GM18861 (cell line): ENCODE measurements at regions not wholly inside any gene's neighbourhood (a gene's known extent, or its start where the extent isn't known, plus 50 kb on each side); places are given as distances from the start of the nearest gene placed in this dataset.
"Not testable (repeated sequence)": the region's sequence is repeated elsewhere in the genome, so short reads cannot be mapped to it uniquely, and the experiment has no call there.

ENCODE experiments used
- ATAC-seq: cut with Tn5 transposase; IDR thresholded peaks from one replicate; pipeline ENCODE4 v1.9.1; 2021; ENCODE audit not compliant: unreplicated experiment

DNA sequence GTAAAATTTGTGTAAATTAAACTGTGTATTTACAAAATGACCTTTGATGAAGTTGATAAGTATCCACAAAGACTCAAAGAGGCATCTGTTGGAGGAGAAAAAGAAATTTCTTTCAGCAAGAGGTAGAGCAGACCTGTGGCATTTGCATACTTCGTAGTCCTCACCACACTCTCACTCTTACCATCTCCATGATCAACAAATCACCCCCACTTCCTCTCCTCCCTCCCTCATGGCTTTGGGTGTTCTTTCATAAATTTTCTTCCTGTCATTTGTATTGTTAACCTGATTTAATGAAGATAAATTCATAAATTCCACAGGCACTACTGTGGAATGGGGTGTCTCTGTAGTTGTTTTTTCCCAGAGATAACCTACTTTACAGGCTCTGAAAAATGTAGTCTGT lies 366.5 kb downstream of the ZNF674 start:
- peak; percentile 37 for ATAC-seq

DNA sequence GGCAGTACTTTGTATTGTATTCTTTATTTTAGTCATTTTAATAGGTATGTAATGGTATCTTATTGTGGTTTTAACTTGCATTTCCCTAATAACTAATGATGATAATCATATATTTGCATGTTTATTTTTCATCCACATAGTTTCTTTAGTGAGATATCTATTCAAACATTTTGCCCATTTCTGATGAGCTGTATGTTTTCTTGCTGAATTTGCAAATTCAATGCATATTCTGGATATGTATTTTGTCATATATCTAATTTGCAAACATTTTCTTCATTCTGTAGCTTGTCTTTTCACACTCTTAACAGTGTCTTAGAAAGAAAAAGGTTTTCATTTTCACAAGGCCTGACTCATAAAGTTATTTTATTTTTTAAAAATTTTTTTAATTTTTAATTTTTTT lies 372.1 kb downstream of the ZNF674 start:
- ATAC-seq, result no peak

DNA sequence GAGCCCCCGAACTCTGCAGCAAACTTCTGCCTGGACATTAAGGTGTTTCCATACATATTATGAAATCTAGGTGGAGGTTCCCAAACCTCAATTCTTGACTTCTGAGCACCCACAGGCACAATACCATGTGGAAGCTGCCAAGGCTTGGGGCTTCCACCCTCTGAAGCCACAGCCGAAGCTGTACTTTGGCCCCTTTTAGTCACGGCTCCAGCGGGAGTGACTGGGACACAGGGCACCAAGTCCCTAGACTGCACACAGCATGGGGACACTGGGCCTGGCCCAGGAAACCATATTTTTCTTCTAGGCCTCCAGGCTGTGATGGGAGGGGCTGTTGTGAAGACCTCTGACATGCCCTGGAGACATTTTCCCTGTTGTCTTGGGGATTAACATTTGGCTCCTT lies 373.8 kb downstream of the ZNF674 start:
- not testable (repeated sequence) for ATAC-seq

DNA sequence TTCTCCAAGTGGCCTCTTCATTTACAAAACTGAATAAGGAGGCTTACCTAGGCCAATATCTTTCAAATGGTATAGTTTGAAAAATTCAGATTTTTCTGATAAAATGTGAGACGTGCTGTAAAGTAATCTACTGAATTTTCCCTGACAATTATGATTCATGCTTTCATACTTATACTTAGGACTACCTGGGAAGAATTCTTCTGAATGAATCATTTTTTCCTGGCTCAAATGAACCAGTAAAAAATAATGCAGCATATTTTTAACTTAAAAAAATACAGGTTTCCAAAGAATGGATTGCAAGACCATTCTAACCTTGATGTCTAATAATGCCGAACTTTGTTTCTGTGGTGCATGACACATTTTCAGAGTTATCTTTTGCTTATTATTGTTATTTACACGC lies 375.4 kb downstream of the ZNF674 start:
- ATAC-seq, result no peak

DNA sequence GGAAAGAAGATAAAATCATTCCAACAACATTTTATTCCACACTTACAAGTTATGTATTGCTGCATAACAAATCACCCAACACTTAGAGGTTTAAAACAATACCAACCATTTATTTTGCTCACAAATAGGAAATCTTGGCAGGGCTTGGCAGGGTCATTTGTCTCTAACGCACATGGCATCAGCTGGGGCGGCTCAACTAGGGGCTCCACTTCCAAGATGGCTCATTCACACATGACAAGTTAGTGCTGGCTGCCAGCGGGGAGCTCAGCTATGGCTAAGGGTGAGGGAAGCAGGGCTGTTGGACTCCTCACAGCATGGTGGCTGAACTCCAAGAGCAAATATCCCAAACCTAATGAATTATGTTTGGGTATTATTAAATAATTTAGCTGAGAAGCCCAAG lies 377.0 kb downstream of the ZNF674 start:
- no peak for ATAC-seq

DNA sequence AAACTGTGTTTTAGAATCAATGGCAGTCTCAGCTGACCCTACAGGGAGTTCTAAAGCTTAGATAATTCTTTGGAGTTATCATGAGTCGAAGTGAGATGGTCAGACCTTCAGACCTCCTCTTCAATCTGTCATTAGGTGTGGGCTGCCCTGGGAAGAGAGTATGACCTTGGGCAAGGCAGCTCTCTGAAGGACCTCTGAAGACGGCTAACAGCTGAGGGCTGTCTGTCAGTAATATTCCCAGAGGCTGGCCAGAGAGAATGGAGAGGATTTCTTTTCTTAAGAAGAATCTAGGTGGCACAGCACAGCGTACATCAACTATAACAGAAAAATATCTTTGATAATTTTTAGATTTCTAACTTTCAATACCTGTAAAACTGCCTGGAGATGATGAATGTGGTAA lies 379.4 kb downstream of the ZNF674 start:
- no peak for ATAC-seq

DNA sequence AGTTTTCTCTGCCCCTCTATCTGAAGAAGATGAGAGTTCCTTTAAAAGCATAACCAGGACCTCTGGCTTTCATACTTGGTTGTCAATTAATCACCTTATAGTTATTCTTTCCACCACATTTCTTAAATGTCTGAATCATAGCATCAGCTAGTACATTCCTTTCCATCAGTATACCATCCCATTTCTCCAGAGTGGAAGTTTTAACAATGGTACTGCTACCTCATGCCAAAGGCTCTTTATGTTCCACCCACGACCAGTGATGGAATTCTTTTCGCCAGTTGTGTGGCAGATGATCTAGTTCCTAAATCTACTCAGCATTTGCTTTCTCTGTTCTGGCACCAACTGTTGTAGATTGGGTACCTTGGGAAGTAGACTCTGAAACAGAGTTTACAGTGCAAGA lies 379.8 kb downstream of the ZNF674 start:
- no peak for ATAC-seq

DNA sequence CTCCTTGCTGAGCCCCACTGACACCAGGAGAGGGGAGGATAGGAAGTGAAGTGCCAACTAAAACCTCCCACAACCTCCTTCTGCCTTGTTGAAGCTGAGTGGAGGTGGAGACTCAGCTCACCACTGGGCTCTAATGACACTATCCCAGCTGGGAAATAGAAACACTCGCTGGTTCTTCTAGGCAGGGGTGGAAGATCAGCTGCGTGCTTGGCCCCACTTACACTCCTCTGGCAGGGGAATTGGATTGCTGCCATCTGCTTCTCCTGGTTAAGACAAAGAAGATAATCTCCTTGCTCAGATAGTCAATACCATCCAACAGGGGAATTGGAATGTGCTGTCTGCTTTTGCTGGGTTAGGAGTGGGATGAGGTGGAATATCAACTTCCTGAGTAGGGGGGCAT lies 392.5 kb downstream of the ZNF674 start:
- no peak for ATAC-seq

DNA sequence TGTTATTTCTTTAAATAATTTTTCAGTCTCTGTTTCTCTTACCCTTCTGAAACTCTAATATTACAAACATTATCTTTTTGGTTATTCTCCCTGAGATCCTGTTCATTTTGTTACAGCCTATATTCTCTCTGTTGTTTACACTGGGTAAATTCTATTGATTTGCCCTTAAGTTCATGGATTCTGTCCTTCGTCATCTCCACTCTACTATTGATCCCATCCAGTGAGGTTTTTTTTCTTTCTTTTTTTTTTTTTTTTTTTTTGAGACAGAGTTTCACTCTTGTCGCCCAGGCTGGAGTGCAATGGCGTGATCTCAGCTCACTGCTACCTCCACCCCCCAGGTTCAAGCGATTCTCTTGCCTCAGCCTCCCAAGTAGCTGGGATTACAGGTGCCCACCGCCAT lies 393.9 kb downstream of the ZNF674 start:
- ATAC-seq, result not testable (repeated sequence)

DNA sequence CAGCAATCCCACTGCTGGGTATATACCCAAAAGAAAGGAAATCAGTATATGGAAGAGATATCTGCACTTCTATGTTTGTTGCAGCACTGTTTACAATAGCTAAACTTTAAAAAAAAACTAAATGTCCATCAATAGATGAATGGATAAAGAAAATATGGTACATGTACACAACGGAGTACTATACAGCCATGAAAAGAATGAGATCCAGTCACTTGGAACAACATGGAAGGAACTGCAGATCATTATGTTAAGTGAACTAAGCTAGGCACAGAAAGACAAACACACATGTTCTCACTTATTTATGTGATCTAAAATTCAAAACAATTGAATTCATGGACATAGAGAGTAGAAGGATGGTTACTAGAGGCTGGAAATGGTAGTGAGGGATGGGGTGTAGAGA lies 400.7 kb downstream of the ZNF674 start:
- no peak for ATAC-seq

DNA sequence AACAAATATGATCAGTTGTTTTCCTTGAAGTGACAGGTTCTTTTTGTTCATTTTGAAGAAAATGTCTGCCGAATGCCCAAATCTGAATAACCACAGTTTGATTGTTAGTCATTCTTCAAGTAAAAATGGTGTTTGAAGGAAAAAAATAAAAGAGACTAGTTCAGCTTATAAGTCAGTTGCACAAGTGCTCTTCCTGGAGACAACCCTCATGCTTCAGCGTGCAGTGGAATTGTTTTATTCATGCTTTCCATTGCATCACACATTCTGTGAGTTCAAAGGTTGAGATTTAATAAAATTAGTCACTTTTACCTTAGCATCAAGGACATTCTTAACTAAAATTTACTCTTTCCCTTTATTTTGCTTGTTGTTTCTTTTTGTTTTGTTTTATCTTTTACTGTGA lies 404.9 kb downstream of the ZNF674 start:
- no peak for ATAC-seq

DNA sequence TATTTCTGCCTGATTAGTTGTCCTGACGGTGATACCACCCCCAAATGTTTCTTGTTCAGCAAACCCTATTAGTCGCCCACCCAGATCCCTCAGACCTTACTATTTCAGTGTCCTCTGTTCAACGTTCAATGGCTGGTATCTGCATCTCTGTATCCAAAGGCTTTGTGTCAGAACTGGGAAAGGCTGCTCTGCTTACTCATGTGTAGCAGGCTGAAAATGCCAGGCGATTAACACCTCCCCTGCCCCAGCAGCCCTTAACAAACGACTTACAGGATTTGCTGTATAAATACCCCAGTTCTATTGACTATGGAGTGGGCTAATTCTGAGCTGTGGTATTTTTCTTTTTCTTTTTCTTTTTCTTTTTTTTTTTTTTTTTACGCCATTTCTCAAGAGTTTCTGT lies 415.0 kb downstream of the ZNF674 start:
- no peak for ATAC-seq

DNA sequence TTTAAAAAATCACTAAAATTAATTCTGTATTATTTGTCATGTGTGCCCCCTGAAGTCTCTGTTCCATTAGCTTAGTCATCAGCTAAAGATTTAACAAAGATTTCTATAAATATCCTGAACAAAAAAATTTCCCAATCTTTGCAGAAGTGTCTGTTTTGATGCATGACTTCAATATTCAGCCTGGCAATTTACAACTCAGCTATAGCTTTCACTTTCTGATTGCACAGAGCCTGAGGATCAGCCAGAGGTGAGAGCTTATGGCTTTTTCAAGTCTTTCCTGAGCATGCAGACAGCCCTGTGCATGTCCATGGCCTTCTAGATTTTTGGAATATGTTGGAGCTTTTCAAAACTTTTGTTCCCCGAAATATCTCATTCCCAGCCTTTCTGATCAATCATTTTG lies 420.1 kb downstream of the ZNF674 start:
- ATAC-seq, result no peak

DNA sequence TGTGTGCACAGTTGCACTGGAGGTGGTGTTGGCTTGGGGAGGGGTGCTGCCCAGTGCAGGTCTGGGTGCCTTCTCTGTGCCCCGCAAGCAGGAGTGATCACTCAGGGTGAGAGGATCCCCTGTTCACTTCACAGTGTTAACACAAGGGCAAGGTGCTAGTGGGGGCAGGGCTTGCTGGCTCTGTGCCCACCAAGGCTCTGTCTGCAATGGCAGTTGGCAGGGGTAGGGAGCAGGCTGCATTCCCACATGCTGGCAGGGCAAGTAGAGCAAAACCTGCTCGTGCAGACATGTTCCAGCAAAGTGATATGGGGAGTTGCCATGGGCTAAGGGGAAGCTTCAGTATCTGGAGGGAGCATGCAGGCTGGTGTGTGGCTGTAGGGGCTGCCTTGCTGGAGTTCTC lies 428.0 kb downstream of the ZNF674 start:
- ATAC-seq, result no peak

DNA sequence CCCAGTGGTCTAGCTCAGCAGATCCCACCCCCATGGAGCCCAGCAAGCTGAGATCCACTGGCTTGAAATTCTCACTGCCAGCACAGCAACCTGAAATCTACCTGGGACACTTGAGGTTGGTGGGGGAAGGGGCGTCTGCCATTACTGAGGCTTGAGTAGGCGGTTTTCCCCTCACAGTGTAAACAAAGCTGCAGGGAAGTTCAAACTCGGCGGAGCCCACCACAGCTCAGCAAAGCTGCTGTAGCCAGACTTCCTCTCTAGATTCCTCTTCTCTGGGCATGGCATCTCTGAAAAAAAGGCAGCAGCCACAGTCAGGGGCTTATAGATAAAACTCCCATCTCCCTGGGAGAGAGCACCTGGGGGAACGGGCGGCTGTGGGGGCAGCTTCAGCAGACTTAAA lies 457.9 kb downstream of the ZNF674 start:
- not testable (repeated sequence) for ATAC-seq

DNA sequence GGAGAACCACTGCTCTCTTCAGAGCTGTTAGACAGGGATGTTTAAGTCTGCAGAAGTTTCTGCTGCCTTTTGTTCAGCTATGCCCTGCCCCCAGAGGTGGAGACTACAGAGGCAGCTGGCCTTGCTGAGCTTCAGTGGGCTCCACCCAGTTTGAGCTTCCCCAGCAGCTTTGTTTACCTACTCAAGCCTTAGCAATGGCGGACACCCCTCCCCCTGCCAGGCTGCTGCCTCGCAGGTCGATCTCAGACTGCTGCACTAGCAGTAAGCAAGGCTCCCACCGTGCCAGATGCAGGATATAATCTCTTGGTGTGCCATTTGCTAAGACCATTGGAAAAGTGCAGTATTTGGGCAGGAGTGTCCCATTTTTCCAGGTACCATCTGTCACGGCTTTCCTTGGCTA lies 465.1 kb downstream of the ZNF674 start:
- ATAC-seq, result not testable (repeated sequence)

DNA sequence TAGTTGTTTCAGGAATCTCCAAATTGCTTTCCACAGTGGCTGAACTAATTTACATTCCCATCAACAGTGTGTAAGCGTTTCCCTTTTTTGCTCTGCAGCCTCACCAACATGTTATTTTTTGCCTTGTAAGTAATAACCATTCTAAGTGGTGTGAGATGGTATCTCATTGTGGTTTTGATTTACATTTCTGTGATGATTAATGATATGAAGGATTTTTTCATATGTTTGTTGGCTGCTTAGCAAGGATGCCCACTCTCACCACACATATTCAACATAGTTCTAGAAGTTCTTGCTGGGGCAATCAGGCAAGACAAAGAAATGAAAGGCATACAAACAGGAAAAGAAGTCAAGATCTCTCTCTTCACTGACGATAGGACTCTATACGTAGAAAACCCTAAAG lies 472.4 kb downstream of the ZNF674 start:
- ATAC-seq, result no peak

DNA sequence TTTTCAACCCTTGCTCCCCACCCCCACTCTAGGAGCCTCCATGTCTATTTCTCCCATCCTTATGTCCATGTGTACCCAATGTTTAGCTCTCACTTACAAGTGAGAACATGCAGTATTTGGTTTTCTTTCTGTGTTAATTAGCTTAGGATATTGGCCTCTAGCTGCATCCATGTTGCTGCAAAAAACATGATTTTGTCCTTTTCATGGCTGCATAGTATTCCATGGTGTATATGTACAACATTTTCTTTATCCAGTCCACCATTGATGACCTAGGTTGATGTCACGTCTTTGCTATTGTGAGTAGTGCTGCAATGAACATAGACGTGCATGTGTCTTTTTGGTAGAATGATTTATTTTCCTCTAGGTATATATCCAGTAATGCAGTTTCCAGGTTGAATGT lies 472.8 kb downstream of the ZNF674 start:
- ATAC-seq, result no peak

DNA sequence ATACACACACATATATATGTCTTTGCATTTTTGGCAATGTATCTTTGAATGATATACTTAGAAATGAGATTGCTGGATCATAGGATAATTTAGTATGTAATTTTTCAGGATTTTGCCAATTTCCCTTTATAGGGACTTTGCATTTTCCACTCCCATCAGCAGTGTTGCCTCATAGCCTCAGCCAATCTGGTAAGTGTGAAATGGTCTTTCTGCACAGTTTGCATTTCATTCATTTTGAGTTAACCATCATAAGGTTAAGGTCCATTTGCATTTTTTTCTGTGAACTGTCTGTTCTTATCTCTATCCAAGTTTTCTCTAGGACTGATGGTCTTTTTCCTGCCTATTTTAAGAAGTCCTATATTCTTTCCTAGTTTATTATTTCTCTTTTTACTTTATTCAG lies 474.8 kb downstream of the ZNF674 start:
- no peak for ATAC-seq

DNA sequence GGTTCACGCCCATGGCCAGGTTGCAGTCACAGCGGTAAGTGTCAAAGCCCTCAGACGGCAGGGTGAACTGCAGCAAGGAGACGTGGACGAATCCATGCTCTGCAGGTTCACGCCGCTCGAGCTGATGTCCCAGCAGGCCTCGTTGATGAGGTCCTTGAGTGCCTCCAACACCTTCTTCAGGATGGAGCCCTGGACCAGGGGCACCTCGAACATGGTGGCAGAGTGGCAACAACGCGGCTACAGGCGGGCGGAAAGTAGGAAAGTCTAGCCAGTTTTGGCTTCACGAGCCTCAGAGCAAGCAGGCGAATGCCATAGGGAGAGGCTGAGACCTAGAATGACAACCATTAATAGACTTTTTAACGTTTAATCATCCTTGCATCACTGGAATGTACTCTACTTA lies 485.9 kb downstream of the ZNF674 start:
- ATAC-seq, result no peak

DNA sequence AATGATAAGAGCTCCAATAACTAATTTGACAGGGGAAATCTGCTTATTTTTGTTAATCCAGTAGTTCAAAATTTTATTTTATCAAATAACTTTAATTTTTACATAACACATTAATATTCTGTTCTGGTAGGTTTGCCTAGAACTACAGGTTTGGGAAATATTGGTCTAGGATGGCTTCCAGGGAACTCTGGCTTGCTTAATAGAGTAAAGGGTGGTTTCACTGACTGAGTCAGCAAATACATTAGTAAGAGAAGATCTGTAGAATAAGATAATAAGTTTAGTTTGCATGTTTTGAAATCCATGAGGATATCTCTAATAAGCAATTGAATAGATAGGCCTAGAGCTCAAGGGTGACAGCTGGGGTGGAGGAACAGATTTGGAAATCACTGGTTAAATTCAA lies 500.7 kb downstream of the ZNF674 start:
- no peak for ATAC-seq

DNA sequence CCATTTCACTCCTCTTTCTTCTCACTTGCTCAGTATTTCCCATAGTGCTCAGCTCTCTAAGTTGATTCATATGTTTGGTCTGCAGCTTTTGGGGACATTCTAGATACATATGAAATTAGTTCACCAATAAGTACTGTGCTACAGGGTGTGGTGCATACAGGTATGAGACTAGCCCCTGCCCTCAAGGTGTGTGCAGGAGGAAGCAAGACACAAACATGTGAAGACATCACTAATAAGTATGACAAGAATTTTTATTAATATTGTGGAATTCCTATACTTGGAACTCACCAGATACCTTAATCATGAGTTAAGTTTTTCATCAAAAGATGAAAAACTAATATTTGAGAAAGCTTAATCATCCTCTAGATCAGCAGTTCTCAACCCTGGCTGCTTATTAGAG lies 505.2 kb downstream of the ZNF674 start:
- ATAC-seq, result no peak

DNA sequence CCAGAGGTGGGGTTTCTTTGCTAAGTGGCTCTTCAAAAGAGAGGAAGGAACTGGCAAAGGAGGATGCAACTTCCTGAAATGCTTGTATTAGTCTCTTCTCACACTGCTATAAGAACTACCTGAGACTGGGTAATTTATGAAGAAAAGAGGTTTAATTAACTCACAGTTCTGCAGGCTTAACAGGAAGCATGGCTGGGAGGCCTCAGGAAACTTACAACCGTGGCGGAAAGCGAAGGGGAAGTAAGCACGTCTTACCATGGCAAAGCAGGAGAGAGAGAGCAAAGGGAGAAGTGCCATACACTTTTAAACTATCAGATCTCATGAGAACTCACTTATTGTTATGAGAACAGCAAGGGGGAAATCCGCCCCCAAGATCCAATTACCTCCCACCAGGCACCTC lies 505.7 kb downstream of the ZNF674 start:
- ATAC-seq, result no peak

DNA sequence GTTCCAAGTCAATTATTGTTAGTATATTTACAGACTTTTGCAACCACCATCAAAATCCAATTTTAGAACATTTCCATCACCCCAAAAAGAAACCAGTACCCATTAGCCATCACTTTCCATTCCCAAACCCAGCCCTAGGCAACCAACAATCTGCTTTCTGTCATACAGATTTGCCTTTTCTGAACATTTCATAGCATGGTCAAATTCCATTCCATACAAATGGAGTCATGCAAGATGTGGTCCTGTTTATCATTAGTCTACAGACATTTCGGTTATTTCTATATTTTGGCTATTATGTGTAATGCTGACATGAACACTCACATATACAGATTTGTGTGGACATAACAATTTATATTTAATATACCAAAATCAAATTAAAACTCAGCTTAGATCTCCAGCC lies 508.7 kb downstream of the ZNF674 start:
- ATAC-seq, result no peak
